ENCODE measurements at regions not wholly inside any gene's neighbourhood (a gene's known extent, or its start where the extent isn't known, plus 50 kb on each side); places are given as distances from the start of the nearest gene placed in this dataset.

GRCh38 chr6:25173246-25173645 is 105.9 kb upstream of the CARMIL1 start:
- no peak overlapping the region for H4K91ac ChIP-seq (replicated peaks; ENCODE audit: insufficient read length, low read length)
- no peaks in the 10 kb centered on the region for H3K36me3 ChIP-seq (ENCODE audit: control insufficient read depth in 2 of 4, insufficient read depth in 4 of 4, low read length in 3 of 4)
- no peak overlapping the region for H4K5ac ChIP-seq (ENCODE audit: insufficient read length, low read depth, low read length)
- H3K14ac ChIP-seq (ENCODE audit: insufficient read length) = no peak overlapping the region
- DNase-seq (ENCODE audit: low read depth in 1 of 2, low spot score in 2 of 2) (no peak), FAIRE-seq (no peak)
- no peak overlapping the region for H3K27ac ChIP-seq (ENCODE audit: low read depth, low read length)
- TF ChIP-seq SP2 (IDR thresholded peaks at IDR 0.05; ENCODE audit: low read length) (no peak), SIN3A (conservative IDR thresholded peaks at IDR 0.05 in 1 of 2, IDR thresholded peaks at IDR 0.05 in 1 of 2; ENCODE audit: low read depth in 1 of 2, low read length in 2 of 2) (no peak), USF2 (IDR thresholded peaks at IDR 0.05; ENCODE audit: low read length) (no peak)
- no peak overlapping the region for H3K4me3 ChIP-seq (ENCODE audit: extremely low read depth in 1 of 4, insufficient read depth in 2 of 4, low read depth in 3 of 4, low read length in 4 of 4)
- no peaks in the 10 kb centered on the region for H3K79me1 ChIP-seq (ENCODE audit: low read depth, low read length)
- no peak overlapping the region for H4K8ac ChIP-seq (ENCODE audit: extremely low read depth, insufficient read depth, low read length)
- H3K4ac ChIP-seq (replicated peaks; ENCODE audit: insufficient read length, low read depth, low read length) = no peak overlapping the region
- H4K20me1 ChIP-seq (replicated peaks in 1 of 2; ENCODE audit: control insufficient read depth in 1 of 2, insufficient read depth in 2 of 2, low read length in 2 of 2) = no peaks in the 10 kb centered on the region
- H2BK20ac ChIP-seq (ENCODE audit: low read length) = no peak overlapping the region
- H3K9ac ChIP-seq (replicated peaks in 1 of 4; ENCODE audit: extremely low read depth in 1 of 4, low read depth in 3 of 4, low read length in 3 of 4) = no peak overlapping the region
- no peaks in the 10 kb centered on the region for H3K27me3 ChIP-seq (replicated peaks in 1 of 4; ENCODE audit: control insufficient read depth in 3 of 4, extremely low read depth in 1 of 4, insufficient read depth in 3 of 4, low read length in 3 of 4)
- no peak overlapping the region for H3K18ac ChIP-seq (ENCODE audit: extremely low read depth, low read length)
- H3K79me2 ChIP-seq (ENCODE audit: control insufficient read depth in 1 of 2, insufficient read depth in 2 of 2, low read length in 2 of 2) = no peaks in the 10 kb centered on the region
- no peak overlapping the region for H3K23ac ChIP-seq (ENCODE audit: insufficient read length)
- POLR2A ChIA-PET (ENCODE audit: partially characterized antibody) = no interaction called here
- no peak overlapping the region for H3K4me2 ChIP-seq (ENCODE audit: insufficient read depth in 1 of 2, low read depth in 2 of 2, low read length in 2 of 2)
- no peak overlapping the region for H2BK120ac ChIP-seq (replicated peaks; ENCODE audit: low read depth, low read length)
- H2BK15ac ChIP-seq (ENCODE audit: low read length) = no peak overlapping the region
- no peak overlapping the region for H2BK12ac ChIP-seq (ENCODE audit: low read depth, low read length)
- no peak overlapping the region for H3K56ac ChIP-seq (replicated peaks; ENCODE audit: insufficient read length, low read depth, low read length)
- H3K4me1 ChIP-seq (replicated peaks in 1 of 4; ENCODE audit: control insufficient read depth in 3 of 4, insufficient read depth in 4 of 4, low read length in 3 of 4) = no peaks in the 10 kb centered on the region
- WGBS, 2 experiments (ENCODE audit: extremely low coverage in 1 of 2, insufficient coverage in 1 of 2, insufficient read length in 1 of 2, insufficient replicate concordance in 2 of 2, low coverage in 1 of 2, low lambda C conversion rate in 2 of 2, missing lambda C conversion rate in 1 of 2) = 92% methylated on average over 1 of the region's 1 CpG; no CpG with 5 or more reads in 1 of the 2 experiments
- no peak overlapping the region for H2AK5ac ChIP-seq (ENCODE audit: low read depth, low read length)
- H2AFZ ChIP-seq (ENCODE audit: low read length) = no peak overlapping the region
- H3K23me2 ChIP-seq (ENCODE audit: low read depth, low read length) = no peaks in the 10 kb centered on the region; the same call in 1 of the 2 replicates
- H3K9me3 ChIP-seq (ENCODE audit: insufficient read depth in 2 of 2, low read depth in 1 of 2, low read length in 1 of 2) = no peaks in the 10 kb centered on the region
- CTCF ChIA-PET (ENCODE audit: partially characterized antibody) = interaction anchor here (0.5 to 1.1 kb wide), 5 partner anchors 12 to 587 kb away, joined by 3 to 4 read pairs (median 3); no protein-coding TSS in a partner anchor
- H2BK5ac ChIP-seq (ENCODE audit: low read depth, low read length) = no peak overlapping the region

All from H1 (cell line).